ENCODE measurements at regions not wholly inside any gene's neighbourhood (a gene's known extent, or its start where the extent isn't known, plus 50 kb on each side); places are given as distances from the start of the nearest gene placed in this dataset.

DNA sequence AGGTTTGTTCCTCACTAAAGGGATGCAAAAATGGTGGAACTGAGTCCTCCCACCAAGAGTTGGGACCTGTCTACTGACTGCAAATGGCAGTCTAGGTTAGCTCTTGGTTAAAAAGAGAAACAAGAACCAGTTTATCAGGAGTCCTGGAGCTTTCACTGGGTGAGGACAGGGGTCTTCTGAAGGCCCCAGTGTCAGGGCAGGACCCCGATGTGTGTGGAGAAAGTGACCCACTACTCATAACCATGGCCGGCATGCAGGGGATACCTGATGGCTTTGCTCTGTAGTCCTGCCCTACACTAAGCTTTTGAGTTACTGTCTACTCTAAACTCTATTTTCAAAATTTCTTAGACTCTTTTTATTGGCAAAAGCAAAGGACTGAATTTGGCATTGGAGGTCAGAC, 220.5 kb downstream of the ANKRD60 start:
- TF ChIP-seq, protein P1, sequence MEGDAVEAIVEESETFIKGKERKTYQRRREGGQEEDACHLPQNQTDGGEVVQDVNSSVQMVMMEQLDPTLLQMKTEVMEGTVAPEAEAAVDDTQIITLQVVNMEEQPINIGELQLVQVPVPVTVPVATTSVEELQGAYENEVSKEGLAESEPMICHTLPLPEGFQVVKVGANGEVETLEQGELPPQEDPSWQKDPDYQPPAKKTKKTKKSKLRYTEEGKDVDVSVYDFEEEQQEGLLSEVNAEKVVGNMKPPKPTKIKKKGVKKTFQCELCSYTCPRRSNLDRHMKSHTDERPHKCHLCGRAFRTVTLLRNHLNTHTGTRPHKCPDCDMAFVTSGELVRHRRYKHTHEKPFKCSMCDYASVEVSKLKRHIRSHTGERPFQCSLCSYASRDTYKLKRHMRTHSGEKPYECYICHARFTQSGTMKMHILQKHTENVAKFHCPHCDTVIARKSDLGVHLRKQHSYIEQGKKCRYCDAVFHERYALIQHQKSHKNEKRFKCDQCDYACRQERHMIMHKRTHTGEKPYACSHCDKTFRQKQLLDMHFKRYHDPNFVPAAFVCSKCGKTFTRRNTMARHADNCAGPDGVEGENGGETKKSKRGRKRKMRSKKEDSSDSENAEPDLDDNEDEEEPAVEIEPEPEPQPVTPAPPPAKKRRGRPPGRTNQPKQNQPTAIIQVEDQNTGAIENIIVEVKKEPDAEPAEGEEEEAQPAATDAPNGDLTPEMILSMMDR (conservative IDR thresholded peaks at IDR 0.05; ENCODE audit: low read depth, low read length) = no peak
- TF ChIP-seq EZH2phosphoT487 (IDR thresholded peaks at IDR 0.05; ENCODE audit: borderline replicate concordance, low read length) (no peak), EZH2 (IDR thresholded peaks at IDR 0.05; ENCODE audit: low read length, unreplicated experiment) (no peak)
